ENCODE measurements at regions not wholly inside any gene's neighbourhood (a gene's known extent, or its start where the extent isn't known, plus 50 kb on each side); places are given as distances from the start of the nearest gene placed in this dataset.
"Not testable (repeated sequence)": the region's sequence is repeated elsewhere in the genome, so short reads cannot be mapped to it uniquely, and the experiment has no call there.

DNA sequence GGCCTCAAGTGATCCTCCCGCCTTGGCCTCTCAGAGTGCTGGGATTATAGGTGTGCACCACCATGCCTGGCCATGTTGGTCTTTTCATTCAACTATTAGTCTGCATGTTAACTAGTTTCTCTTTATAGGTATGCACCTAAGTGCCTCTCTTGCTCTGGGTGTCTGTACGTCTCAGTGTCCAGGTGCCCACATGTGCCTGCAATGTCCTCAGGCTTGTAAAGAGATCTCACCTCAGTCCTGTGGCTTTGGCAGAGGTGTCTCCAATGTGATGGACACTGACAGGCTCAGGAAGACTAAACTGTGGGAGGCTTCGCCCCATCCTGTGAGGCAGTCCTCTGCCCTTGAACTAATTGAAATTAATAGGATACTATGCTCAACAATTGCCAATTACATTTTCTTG is 526.3 kb downstream of the PTPRU start:
- Histone ChIP-seq H3K27me3 (ENCODE audit: control insufficient read depth, insufficient read depth, low read length) (peaks cover 2% of the 10 kb centered on the region), H3K36me3 (replicated peaks; ENCODE audit: control insufficient read depth, insufficient read depth, low read length) (no peaks in the 10 kb centered on the region), H3K4me3 (ENCODE audit: insufficient read depth, low read depth, low read length) (no peak overlapping the region)
- no peak for DNase-seq

DNA sequence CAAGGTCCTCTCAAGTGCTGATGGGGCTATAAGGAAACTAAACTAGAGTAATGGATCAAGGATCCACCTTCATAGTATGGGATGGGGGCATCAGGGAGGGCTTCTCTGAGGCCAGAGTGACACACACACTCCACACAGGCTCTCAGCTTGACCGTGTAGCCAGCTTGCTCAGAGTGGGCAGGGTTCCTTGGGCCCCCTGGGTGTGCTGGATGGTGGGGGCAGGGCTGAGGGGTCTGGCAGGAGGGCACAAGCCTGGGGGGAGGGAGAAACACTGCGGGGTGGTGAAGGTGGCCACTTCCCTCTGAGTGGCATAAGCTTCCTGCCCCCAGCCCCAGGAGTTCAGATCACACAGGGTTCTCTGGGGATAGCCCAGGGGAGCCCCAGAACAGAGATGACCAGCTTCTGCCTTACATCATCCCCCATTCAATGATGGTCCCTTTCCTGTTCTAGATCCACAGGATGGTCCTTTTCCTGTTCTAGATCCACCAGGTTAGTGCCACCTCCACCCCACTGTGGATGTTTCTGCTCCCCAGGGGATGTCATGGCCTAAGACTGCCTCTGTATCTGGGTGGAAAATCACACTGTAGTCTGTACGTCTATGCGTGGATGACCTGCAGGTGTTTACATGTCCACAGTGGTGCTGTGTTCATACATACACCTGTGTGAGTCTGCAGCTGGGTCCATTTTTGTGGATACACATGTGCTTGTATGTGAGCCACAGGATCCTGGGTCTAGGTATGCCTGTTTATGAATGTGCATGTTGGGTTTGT is 525.0 kb downstream of the PTPRU start:
- DNase-seq, result peak; percentile 7
- Histone ChIP-seq H3K36me3 (replicated peaks; ENCODE audit: control insufficient read depth, insufficient read depth, low read length) (no peaks in the 10 kb centered on the region), H3K27me3 (ENCODE audit: control insufficient read depth, insufficient read depth, low read length) (no peaks in the 10 kb centered on the region), H3K4me3 (ENCODE audit: insufficient read depth, low read depth, low read length) (no peak overlapping the region)

DNA sequence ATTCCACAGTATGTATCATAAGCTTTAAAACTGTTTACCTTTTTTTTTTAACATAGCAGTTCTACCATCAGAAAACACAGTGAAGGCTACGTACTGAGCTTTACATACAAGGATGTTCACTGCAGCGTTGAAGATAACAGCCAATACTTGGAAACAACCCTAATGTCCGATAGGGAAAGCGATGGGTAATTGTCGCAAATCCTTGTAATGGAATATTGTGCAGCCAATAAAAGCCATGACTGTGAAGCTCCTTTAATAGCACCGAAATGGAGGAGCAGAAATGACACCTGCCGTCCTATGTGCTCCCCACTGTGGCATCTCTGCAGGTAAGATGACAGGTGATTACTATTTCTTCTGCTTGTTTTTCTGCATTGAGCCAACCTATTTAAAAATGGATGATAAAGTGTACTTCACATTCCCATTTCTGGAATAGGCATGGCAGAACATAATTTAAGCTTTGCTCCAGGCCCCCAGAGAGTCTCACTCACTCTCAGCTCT is 523.8 kb downstream of the PTPRU start:
- H3K4me3 ChIP-seq (ENCODE audit: insufficient read depth, low read depth, low read length), result no peak overlapping the region
- H3K36me3 ChIP-seq (replicated peaks; ENCODE audit: control insufficient read depth, insufficient read depth, low read length), result no peaks in the 10 kb centered on the region
- H3K27me3 ChIP-seq (ENCODE audit: control insufficient read depth, insufficient read depth, low read length), result no peaks in the 10 kb centered on the region
- no peak for DNase-seq

DNA sequence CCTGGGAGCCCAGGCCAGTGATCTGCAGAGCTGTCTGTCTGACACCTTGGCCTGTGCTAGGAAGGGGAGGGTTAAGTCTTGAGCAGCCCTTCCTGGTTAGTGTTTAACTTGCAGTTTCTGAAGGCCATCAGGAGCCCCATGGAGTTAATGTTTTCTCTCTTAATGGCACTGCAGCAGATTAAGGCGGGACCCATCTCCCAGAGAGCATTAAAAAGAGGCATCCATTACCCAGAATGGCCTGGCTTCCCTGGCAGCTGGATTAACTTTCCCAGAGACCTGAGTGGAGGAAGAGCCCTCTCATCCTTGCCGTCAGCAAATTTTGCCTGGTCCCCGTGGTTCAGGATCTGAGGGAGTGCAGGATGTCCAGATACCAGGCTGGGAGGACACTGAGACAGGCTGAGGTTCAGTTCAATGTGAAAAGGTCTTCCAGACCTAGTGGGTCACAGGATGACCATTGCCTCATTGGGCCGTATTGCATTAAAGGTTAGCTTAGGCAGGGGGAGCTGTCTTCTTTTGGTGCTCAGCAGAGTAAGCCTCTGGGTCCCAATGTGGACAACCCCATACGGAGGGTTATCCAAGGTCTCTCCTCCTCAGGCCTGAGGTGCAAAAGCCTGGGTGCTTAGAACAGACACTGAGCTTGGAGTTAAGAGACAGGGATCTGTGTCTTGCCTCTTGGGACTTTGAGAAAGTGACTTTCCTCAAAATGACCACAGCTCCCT is 522.6 kb downstream of the PTPRU start:
- no peak overlapping the region for H3K4me3 ChIP-seq (ENCODE audit: insufficient read depth, low read depth, low read length)
- H3K27me3 ChIP-seq (ENCODE audit: control insufficient read depth, insufficient read depth, low read length), result no peaks in the 10 kb centered on the region
- peak; percentile 42 for DNase-seq
- no peaks in the 10 kb centered on the region for H3K36me3 ChIP-seq (replicated peaks; ENCODE audit: control insufficient read depth, insufficient read depth, low read length)

DNA sequence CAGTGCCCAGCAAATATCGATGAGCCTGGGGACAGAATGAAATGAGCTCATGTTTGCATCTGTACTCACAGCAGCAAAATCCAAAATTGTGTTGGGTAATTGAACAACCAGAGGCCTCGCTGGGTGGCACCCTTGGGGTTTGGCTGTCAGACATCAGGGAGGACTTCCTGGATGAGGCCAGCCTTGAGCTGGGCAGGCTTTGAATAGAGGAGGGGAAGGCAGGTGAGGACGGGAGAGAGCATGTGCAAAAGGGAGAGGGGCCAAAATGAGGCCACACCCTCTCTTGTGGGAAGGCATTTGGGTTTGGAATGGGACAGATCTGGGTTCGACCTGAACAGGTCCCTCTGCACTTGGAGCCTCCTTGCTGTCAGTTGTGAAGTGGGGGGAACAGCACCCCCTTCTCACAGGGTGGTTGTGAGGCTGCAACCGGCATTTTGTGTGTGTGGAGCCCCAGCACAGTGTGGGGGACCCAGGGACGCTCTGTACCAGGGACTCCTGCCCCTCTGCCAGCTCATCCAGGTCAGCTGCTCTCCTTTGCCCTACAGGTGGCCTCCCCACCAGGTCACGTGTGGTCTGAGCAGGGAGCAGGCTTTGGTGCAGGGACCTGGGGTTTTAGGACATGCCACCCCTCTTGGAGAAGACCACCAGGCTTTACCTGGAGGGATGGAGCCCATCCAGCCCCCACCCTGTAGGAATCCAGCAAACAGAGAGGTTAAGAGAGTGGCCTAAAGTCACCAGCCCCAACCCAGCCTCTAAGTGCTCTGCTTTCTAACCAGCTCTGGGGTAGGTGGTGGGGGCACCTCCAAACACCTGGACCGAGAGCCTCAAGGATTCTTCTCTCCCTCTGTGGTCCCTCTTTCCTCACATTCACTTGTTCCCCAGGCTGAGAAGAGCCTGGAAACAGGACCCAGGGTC is 521.8 kb downstream of the PTPRU start:
- DNase-seq, result peak; percentile 15
- Histone ChIP-seq H3K4me3 (ENCODE audit: insufficient read depth, low read depth, low read length) (no peak overlapping the region), H3K27me3 (ENCODE audit: control insufficient read depth, insufficient read depth, low read length) (no peaks in the 10 kb centered on the region; the same call in 1 of the 2 replicates), H3K36me3 (replicated peaks; ENCODE audit: control insufficient read depth, insufficient read depth, low read length) (no peaks in the 10 kb centered on the region)

DNA sequence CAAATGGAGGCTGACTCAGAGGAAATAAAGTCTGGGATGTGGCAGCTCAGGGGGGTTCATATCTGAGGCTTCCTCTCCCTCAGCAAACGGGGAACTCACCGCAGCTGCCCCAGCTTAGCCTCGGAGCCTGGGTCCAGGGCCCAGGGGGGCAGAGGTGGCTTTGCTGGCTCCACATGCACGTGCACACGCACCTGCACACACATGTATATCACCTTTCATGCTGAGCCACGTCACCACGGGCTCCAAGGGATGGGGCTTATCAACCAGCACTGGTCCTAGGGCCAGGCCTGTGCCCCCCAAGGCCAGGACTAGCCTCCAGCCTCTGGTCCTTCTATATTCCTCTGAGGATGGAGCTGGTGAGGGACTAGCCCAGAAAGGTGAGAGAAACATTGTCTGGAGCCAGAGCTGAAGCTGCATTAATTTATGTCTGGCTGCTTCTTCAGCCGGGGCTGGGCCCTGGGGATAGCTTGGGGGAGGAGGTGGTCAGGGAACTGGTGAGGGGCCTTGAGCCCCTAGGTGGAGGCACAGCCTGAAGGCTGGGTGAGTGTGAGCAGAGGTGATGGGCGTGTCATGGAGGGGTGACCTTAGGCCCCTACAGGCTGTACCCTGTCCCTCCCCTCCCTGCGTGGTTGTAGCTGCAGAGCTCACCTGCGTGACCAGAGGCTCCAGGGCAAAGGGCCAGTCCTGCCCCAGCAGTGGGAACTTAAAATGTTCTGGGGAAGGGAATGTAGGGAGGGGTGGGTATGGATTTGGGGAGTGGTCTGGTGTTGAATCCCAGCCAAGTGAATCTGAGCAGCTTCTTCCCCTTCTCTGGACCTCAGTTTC is 520.8 kb downstream of the PTPRU start:
- Histone ChIP-seq H3K4me3 (ENCODE audit: insufficient read depth, low read depth, low read length) (no peak overlapping the region), H3K36me3 (replicated peaks; ENCODE audit: control insufficient read depth, insufficient read depth, low read length) (no peaks in the 10 kb centered on the region), H3K27me3 (ENCODE audit: control insufficient read depth, insufficient read depth, low read length) (no peaks in the 10 kb centered on the region; the same call in 1 of the 2 replicates)
- peak; percentile 18 for DNase-seq

DNA sequence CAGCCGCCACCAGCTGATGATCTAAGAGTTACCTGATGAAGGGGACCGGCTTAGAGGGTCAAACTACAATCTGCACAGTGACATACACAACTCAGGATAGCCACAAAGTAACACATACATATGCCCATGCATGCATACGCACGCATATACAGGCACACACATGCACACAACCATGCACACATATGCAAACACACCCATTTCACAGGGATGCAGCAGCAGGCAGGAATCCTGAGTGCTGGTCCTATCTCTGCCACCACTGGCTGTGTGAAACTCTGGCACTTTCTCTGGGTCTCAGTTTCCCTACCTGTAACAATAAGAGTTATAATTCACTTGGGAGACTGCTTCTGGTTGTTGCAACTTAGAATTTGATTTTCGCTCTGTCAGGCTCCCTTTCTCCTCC is 520.2 kb downstream of the PTPRU start:
- Histone ChIP-seq H3K4me3 (ENCODE audit: insufficient read depth, low read depth, low read length) (no peak overlapping the region), H3K27me3 (ENCODE audit: control insufficient read depth, insufficient read depth, low read length) (no peaks in the 10 kb centered on the region; the same call in 1 of the 2 replicates), H3K36me3 (replicated peaks; ENCODE audit: control insufficient read depth, insufficient read depth, low read length) (no peaks in the 10 kb centered on the region)
- DNase-seq, result no peak

DNA sequence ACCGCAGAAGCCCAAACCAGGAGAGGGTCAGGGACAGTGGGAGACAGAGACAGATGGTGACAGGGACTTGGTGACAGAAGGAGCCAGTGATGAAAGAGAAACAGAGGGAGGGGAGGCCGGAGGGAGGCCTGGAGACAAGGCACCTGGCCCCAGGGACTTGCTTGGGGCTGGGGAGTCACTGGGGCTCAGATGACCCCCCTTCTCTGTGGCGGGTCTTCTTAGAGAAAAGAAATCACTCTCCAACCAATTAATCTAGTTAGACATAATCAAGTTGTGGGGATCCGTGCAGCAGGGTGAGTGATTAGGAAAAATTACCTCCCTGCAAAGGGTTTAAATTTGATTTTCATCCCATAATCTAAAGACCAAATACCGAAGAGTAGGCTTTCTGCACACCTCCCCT is 519.8 kb downstream of the PTPRU start:
- Histone ChIP-seq H3K36me3 (replicated peaks; ENCODE audit: control insufficient read depth, insufficient read depth, low read length) (no peaks in the 10 kb centered on the region), H3K27me3 (ENCODE audit: control insufficient read depth, insufficient read depth, low read length) (no peaks in the 10 kb centered on the region; the same call in 1 of the 2 replicates), H3K4me3 (ENCODE audit: insufficient read depth, low read depth, low read length) (no peak overlapping the region)
- peak; percentile 27 for DNase-seq

DNA sequence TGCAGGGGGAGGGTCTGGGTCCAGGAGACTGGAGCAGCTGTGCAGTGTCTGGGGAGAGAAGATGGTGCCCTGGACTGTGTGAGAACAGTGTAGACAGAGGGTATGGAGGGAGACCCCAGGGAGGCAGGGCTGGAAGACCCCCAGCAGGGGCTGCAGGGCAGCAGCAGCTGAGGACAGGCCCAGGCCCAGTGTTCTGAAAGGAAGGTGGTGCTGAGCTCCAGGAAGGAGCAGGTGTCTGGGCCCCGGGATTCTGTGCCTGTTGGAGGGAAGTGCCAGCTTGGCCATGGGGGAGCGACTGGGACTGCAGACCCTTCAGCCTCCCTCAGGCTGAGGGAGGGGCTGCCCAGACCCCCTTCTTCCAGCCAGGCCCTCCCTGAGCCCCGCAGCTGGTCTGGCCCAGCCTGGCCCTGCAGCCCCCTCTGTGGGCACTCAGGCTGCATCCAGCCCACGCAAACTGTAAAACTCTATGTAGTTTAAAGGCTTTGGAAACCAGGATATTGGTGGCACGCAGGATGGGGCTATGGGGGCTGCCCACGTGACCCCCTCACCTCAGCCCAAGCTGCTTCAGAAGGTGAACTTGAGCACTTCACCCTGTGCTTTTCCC is 519.2 kb downstream of the PTPRU start:
- not testable (repeated sequence) for H3K4me3 ChIP-seq (ENCODE audit: insufficient read depth, low read depth, low read length); H3K27me3 ChIP-seq (ENCODE audit: control insufficient read depth, insufficient read depth, low read length); H3K36me3 ChIP-seq (replicated peaks; ENCODE audit: control insufficient read depth, insufficient read depth, low read length)
- DNase-seq, result peak; percentile 8

DNA sequence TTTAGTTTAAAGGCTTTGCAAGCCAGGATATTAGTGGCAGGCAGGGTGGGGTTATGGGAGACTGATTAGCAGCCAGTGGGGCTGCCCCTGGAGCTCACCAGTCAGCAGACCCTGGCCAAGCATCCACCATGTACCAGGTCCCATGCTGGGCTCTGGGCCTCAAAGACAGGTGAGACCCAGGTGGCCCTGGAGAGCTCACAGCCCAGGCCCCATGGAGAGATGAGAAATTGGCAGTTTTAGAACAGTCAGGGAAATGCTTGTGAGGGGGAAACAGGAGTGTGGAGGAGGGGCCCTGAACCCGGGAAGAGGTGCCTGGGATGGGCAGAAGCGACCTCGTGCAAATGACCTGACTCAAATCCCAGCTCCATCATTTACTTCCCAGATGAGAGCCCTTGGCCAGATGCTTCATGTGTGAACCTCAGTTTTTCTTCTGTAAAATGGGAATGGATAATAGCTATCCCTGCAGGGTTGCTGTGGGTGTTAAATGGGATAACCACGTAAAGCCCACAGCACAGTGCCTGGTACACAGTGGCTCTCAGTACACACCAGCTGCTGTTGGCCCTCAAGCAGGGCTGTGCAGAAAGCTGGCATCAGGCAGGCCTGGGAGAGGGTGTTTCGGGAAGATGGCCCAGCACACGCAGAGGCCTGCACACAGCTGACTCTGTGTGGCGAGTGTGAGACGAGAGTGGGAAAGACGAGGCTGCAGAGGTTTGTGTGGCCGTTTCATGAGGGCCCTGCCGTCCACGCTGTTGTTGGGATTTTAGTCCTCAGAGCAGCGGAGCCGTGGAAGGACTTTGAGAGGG is 518.5 kb downstream of the PTPRU start:
- peak; percentile 5 for DNase-seq
- no peaks in the 10 kb centered on the region for H3K36me3 ChIP-seq (replicated peaks; ENCODE audit: control insufficient read depth, insufficient read depth, low read length)
- no peaks in the 10 kb centered on the region; the same call in 1 of the 2 replicates for H3K27me3 ChIP-seq (ENCODE audit: control insufficient read depth, insufficient read depth, low read length)
- no peak overlapping the region for H3K4me3 ChIP-seq (ENCODE audit: insufficient read depth, low read depth, low read length)

DNA sequence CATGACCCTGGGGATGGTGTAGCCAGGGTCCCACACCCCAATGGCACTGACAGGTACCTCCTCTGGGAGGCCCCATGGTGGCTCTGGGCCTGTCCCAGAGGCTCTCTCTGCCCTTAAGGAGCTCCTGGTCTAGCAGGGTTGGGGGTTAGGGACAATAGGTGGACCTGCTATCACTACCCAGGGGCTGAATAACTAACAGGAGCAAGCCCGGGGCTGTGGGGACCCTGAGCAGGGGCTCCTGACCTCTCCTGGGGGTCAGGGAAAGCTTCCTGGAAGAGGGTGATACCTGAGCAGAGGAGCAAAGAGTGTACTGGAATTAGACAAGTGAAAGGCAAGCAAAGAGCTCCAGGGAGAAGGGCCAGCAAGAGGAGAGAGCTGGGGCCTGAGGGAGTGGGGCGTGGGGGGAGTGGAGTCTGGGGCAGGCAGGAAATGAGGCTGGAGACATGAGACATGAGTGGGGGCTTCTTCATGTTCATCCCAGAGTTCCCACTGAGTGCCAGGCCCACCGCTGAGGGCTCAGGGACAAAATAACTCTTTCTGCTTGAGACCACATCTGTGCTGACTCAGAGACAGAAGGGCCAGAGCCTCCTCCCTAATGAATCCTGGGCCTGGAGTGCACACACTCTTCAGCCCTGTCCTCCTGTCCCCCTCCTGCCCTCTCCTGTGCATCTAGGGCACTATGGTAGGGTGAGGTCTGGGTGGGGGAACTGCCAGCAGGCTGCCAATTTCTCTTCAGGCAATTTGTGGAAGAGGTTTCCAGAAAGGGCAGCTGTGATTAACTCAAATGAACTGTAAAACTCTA is 517.6 kb downstream of the PTPRU start:
- DNase-seq, result peak; percentile 9
- no peaks in the 10 kb centered on the region; the same call in 1 of the 2 replicates for H3K27me3 ChIP-seq (ENCODE audit: control insufficient read depth, insufficient read depth, low read length)
- no peaks in the 10 kb centered on the region for H3K36me3 ChIP-seq (replicated peaks; ENCODE audit: control insufficient read depth, insufficient read depth, low read length)
- no peak overlapping the region for H3K4me3 ChIP-seq (ENCODE audit: insufficient read depth, low read depth, low read length)

DNA sequence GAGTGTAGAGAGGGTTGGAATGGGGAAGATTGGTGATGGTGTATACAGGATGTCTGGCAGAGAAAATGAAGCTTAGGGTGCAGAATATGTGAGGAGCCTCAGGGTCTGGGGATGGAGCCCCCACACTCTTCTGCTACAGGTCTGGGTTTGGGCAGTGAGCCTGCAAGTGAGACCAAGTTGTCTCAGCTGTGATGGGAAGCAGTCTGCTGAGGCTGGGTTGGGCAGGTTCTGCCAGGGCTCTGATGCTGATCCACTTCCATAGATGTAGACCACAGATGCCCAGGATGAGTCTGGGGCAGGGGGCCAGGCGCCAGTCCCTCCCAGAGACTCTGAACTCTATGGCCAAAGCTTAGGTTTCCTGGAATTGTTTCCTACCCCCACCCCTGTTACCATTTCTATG is 516.9 kb downstream of the PTPRU start:
- no peaks in the 10 kb centered on the region; the same call in 1 of the 2 replicates for H3K27me3 ChIP-seq (ENCODE audit: control insufficient read depth, insufficient read depth, low read length)
- H3K36me3 ChIP-seq (replicated peaks; ENCODE audit: control insufficient read depth, insufficient read depth, low read length), result no peaks in the 10 kb centered on the region
- H3K4me3 ChIP-seq (ENCODE audit: insufficient read depth, low read depth, low read length), result no peak overlapping the region
- peak; percentile 1 for DNase-seq

Measured in H7 (cell line).